NOMO-1 treated with DMSO at 0.1 percent for 48 hours (cell line): ENCODE measurements at regions not wholly inside any gene's neighbourhood (a gene's known extent, or its start where the extent isn't known, plus 50 kb on each side); places are given as distances from the start of the nearest gene placed in this dataset.

Source experiments
- DNase-seq: peaks from one replicate; lab custom pipeline; 2025; ENCODE audit not compliant: unreplicated experiment; lab: John Stamatoyannopoulos, UW

GRCh38 chr5:1936901-1937300 lies 54.2 kb upstream of the IRX4 start:
- DNase-seq = no peak

GRCh38 chr5:1936413-1936812 lies 53.7 kb upstream of the IRX4 start:
- DNase-seq = no peak

- DNase-seq = no peak
Measured at GRCh38 chr5:1934801-1935429, 52.2 kb upstream of the IRX4 start.

- DNase-seq = no peak
Measured at GRCh38 chr5:1934056-1934394, 51.3 kb upstream of the IRX4 start.

- DNase-seq = no peak
Measured at GRCh38 chr5:1933364-1934055, 50.8 kb upstream of the IRX4 start.
